ENCODE measurements at regions not wholly inside any gene's neighbourhood (a gene's known extent, or its start where the extent isn't known, plus 50 kb on each side); places are given as distances from the start of the nearest gene placed in this dataset.
"Not testable (repeated sequence)": the region's sequence is repeated elsewhere in the genome, so short reads cannot be mapped to it uniquely, and the experiment has no call there.

DNA sequence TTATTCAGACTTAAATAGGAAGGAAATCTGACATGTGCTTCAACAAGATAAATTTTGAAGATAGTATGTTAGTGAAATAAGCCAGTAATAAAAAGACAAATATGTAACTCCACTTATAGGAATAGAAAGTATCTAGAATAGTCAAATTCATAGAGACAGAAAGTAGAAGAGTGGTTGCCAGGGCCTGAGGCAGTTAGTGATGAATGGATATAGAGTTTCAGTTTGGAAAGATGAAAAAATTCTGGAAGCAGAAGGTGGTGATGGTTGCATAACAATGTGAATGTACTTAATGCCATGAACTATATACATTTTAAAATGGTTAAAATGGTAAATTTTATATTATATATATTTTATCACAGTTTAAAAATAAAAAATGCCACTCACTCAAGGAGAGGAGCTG is 54.3 kb downstream of the HAND2 start:
- DNase-seq (ENCODE audit: low read depth): no peak

GRCh38 chr4:173469622-173470021 is 60.4 kb downstream of the HAND2 start:
- no peak for DNase-seq (ENCODE audit: low read depth)

- no peak for DNase-seq (ENCODE audit: low read depth)
Measured at GRCh38 chr4:173468314-173468713, 61.7 kb downstream of the HAND2 start.

DNA sequence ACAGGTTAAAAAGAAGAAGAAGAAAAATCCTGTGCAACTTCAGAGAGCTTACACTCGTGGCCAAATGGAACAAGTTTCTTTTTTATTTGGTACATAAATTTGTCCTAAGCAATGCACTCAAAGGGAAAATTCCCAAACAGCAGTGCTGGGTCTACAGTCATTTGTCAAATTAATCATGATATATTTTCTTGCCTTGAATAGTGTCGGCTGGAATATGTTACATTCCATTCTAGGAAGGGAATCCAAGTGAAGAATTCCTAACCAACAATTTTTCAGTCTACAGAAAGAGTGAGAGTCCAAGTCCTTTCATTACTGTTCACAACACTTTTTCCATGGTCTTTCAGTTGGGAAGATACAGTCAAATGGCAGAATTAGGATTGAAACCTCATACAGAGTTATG is 63.9 kb downstream of the HAND2 start:
- no peak for DNase-seq (ENCODE audit: low read depth)

- peak; percentile 13 for DNase-seq (ENCODE audit: low read depth)
Measured at GRCh38 chr4:173464481-173464880, 65.5 kb downstream of the HAND2 start.

DNA sequence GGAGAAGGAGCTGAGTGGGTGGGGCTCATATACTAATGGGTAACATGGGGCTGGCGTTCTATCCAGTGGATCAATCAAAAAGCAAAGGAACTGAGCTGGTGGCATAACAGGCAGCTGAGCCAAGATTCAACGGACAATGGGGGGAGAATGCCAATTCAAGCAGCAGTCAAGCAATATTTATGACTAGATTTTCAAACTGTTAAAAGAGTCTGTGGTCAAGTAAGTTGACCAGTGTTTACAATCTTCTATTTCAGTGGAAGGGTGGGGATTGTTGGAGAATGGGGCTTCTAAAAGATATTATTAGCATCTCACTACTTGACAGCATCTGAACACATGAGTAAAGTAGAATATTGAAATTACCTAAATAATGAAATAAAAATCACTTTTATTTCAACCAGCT is 64.9 kb upstream of the SCRG1 start:
- no peak for DNase-seq (ENCODE audit: low read depth)

GRCh38 chr4:173461170-173461569 is 62.3 kb upstream of the SCRG1 start:
- DNase-seq (ENCODE audit: low read depth): peak; percentile 53

DNA sequence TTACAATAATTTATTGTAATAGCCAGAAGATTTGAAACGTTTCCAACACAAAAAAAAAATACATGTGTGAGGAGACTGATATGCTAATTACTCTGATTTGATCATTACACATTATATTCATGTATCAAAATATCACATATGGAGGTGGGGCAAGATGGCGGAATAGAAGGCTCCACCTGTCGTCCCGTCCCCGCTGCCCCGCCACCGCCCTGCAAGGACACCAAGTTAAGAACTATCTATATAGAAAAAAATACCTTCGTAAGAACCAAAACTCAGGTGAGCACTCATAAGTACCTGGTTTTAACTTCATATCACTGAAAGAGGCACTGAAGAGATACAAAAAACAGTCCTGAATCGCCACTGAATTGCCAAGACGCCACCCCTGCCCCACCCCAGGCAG is 60.9 kb upstream of the SCRG1 start:
- no peak for DNase-seq (ENCODE audit: low read depth)

- DNase-seq (ENCODE audit: low read depth): no peak
Measured at GRCh38 chr4:173457893-173458292, 59.0 kb upstream of the SCRG1 start.

DNA sequence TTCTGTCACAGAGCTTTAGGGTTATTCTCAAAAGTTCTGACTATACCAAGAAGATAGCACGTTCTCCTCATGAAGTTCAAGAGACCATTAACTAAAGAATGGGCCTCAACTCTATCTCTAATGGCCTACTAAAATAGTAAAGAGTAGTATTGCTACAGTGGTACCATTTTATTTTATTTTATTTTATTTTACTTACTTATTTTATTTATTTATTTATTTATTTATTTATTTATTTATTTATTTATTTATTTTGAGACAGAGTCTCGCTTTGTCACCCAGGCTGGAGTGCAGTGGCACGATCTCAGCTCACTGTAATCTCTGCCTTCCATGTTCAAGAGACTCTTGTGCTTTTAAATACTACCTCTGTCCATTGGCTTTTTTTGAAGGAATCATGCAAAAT is 52.5 kb upstream of the SCRG1 start:
- DNase-seq (ENCODE audit: low read depth): not testable (repeated sequence)

GRCh38 chr4:173450281-173450680 is 51.4 kb upstream of the SCRG1 start:
- peak; percentile 14 for DNase-seq (ENCODE audit: low read depth)

- no peak for DNase-seq (ENCODE audit: low read depth)
Measured at GRCh38 chr4:173449380-173449717, 50.4 kb upstream of the SCRG1 start.

GRCh38 chr4:173448608-173449379 is 49.9 kb upstream of the SCRG1 start:
- DNase-seq (ENCODE audit: low read depth): peak; percentile 78
